GM23338 (cell line): ENCODE measurements at regions not wholly inside any gene's neighbourhood (a gene's known extent, or its start where the extent isn't known, plus 50 kb on each side); places are given as distances from the start of the nearest gene placed in this dataset.

Experiments
- ATAC-seq: fragments of 200-7000 bp; cut with Tn5 transposase; 3 replicates; pipeline ENCODE4 v1.9.1; 2020
- DNase-seq: peaks from one replicate; pipeline ENCODE4 v3.0.0-alpha.2; 2015; ENCODE audit warnings: low spot score
- H2AFZ ChIP-seq: fragments of 200-600 bp; sonication (generic); 2 replicates; pipeline ENCODE4 v1.8.0; 2016; ENCODE audit warnings: antibody characterized with exemption, mild to moderate bottlenecking, moderate library complexity
- H3F3A ChIP-seq: fragments of 200-600 bp; sonication (generic); replicated peaks from 2 replicates; pipeline ENCODE4 v1.8.0; 2017; ENCODE audit warnings: antibody characterized with exemption, mixed run types, low read depth
- H3K27ac ChIP-seq: fragments of 200-600 bp; sonication (generic); 2 replicates; pipeline ENCODE4 v1.6.1; 2016; ENCODE audit warnings: low read depth
- H3K27me3 ChIP-seq: fragments of 200-600 bp; sonication (generic); 2 replicates; pipeline ENCODE4 v1.8.0; 2016; ENCODE audit warnings: mild to moderate bottlenecking, mixed run types, moderate library complexity; ENCODE audit not compliant: insufficient read depth
- H3K36me3 ChIP-seq: fragments of 200-600 bp; sonication (generic); 2 replicates; pipeline ENCODE4 v1.8.0; 2016; ENCODE audit warnings: mild to moderate bottlenecking; ENCODE audit not compliant: insufficient read depth
- H3K4me1 ChIP-seq: fragments of 200-600 bp; sonication (generic); 2 replicates; pipeline ENCODE4 v1.8.0; 2016; ENCODE audit warnings: mild to moderate bottlenecking, moderate library complexity; ENCODE audit not compliant: insufficient read depth
- H3K4me2 ChIP-seq: fragments of 200-600 bp; sonication (generic); 2 replicates; pipeline ENCODE4 v1.7.1; 2017; ENCODE audit warnings: mixed run types
- H3K4me3 ChIP-seq: fragments of 200-600 bp; sonication (generic); 2 replicates; pipeline ENCODE4 v1.6.1; 2016; ENCODE audit warnings: mixed run types
- H3K79me2 ChIP-seq: fragments of 200-600 bp; sonication (generic); replicated peaks from 2 replicates; pipeline ENCODE4 v1.8.0; 2017; ENCODE audit warnings: mild to moderate bottlenecking; ENCODE audit not compliant: insufficient read depth
- H3K9me2 ChIP-seq: fragments of 200-600 bp; sonication (generic); 2 replicates; pipeline ENCODE4 v1.8.0; 2017; ENCODE audit not compliant: insufficient read depth
- H4K20me1 ChIP-seq: fragments of 200-600 bp; sonication (generic); replicated peaks from 2 replicates; pipeline ENCODE4 v1.8.0; 2017; ENCODE audit warnings: mild to moderate bottlenecking; ENCODE audit not compliant: insufficient read depth
- H3K27ac Mint-ChIP-seq: 2 replicates; pipeline ENCODE4 v1.8.0; 2020; ENCODE audit warnings: inconsistent platforms, mild to moderate bottlenecking, moderate library complexity, mixed read lengths
- H3K27me3 Mint-ChIP-seq: 3 replicates; pipeline ENCODE4 v1.8.0; 2022; ENCODE audit warnings: low read depth, mild to moderate bottlenecking, moderate library complexity, mixed read lengths, inconsistent platforms; ENCODE audit not compliant: insufficient read depth, poor library complexity
- H3K36me3 Mint-ChIP-seq: 3 replicates; pipeline ENCODE4 v1.8.0; 2021; ENCODE audit warnings: low read depth, mild to moderate bottlenecking, inconsistent platforms, moderate library complexity, mixed read lengths
- H3K4me1 Mint-ChIP-seq: 3 replicates; pipeline ENCODE4 v1.8.0; 2020; ENCODE audit warnings: mild to moderate bottlenecking, inconsistent platforms, mixed read lengths
- H3K4me3 Mint-ChIP-seq: 3 replicates; pipeline ENCODE4 v1.8.0; 2021; ENCODE audit warnings: moderate library complexity, mild to moderate bottlenecking, inconsistent platforms, mixed read lengths
- H3K9me3 Mint-ChIP-seq: 3 replicates; pipeline ENCODE4 v1.8.0; 2020; ENCODE audit warnings: moderate library complexity, mild to moderate bottlenecking, inconsistent platforms, mixed read lengths
- ETS1 ChIP-seq: IDR thresholded peaks from 2 replicates; pipeline ENCODE4 v1.6.1; 2016; ENCODE audit warnings: antibody characterized with exemption
- ZNF114 ChIP-seq: fragments of 250-450 bp; sonication (Bioruptor Pico); IDR thresholded peaks from 2 replicates; pipeline ENCODE4 v1.5.0; 2020; ENCODE audit warnings: mild to moderate bottlenecking, moderate library complexity
- ZNF462 ChIP-seq: fragments of 250-450 bp; sonication (Bioruptor Pico); IDR thresholded peaks from 2 replicates; pipeline ENCODE4 v1.5.0; 2020; ENCODE audit warnings: mild to moderate bottlenecking, moderate library complexity

GRCh38 chr1:29632806-29633615 is 396.7 kb downstream of the PTPRU start:
- H3K4me3 Mint-ChIP-seq, result no peak overlapping the region
- no peaks in the 10 kb centered on the region for H3K79me2 ChIP-seq
- H3K9me3 Mint-ChIP-seq, result no peaks in the 10 kb centered on the region; the same call in 2 of the 3 replicates
- no peak overlapping the region for H2AFZ ChIP-seq
- no peaks in the 10 kb centered on the region for H4K20me1 ChIP-seq
- no peaks in the 10 kb centered on the region for H3F3A ChIP-seq
- no peaks in the 10 kb centered on the region for H3K36me3 ChIP-seq
- H3K4me1 Mint-ChIP-seq, result no peaks in the 10 kb centered on the region
- no peak overlapping the region for H3K4me2 ChIP-seq
- no peaks in the 10 kb centered on the region for H3K4me1 ChIP-seq
- H3K27ac ChIP-seq, result no peak overlapping the region
- no peak overlapping the region for H3K4me3 ChIP-seq
- no peaks in the 10 kb centered on the region for H3K27me3 ChIP-seq
- TF ChIP-seq ZNF462 (CRISPR knock-in tag) (no peak), ETS1 (no peak), ZNF114 (CRISPR knock-in tag) (no peak)
- ATAC-seq (no peak), DNase-seq (no peak)
- no peaks in the 10 kb centered on the region for H3K36me3 Mint-ChIP-seq
- H3K27me3 Mint-ChIP-seq, result peaks cover 3% of the 10 kb centered on the region
- no peak overlapping the region for H3K27ac Mint-ChIP-seq
- no peaks in the 10 kb centered on the region for H3K9me2 ChIP-seq
